ENCODE measurements at regions not wholly inside any gene's neighbourhood (a gene's known extent, or its start where the extent isn't known, plus 50 kb on each side); places are given as distances from the start of the nearest gene placed in this dataset.
"Not testable (repeated sequence)": the region's sequence is repeated elsewhere in the genome, so short reads cannot be mapped to it uniquely, and the experiment has no call there.

DNA sequence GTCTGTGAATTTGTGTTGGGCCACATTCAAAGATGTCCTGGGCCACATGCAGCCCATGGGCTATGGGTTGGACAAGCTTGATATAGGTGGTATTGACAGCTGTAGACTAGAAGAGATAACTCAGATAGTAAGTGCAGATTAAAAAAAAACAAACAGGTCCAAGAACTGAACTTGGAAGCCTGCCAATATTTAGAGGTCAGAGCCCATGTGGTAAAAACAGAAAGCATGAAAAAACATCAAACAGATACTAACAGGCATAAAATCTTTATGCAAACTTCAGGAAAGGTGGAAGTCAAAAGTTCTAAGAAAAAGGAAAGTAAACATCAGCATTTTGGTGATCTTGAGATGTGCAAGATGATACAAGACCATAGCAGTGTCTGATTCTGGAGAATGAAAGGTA lies 155.1 kb upstream of the NR4A3 start:
- no peak for DNase-seq (ENCODE audit: low read depth in 3 of 3, low spot score in 2 of 3)

DNA sequence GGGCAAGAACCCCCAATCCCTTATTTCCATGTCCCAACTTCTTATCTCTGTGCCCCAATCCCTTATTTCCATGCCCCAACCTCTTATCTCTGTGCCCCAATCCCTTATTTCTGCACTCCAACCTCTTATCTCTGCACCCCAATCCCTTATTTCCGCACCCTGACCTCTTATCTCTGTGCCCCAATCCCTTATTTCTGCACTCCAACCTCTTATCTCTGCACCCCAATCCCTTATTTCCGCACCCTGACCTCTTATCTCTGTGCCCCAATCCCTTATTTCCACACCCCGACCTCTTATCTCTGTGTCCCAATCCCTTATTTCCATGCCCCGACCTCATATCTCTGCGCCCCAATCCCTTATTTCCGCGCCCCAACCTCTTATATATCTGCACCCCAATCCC lies 150.8 kb upstream of the NR4A3 start:
- not testable (repeated sequence) for DNase-seq (ENCODE audit: low read depth in 3 of 3, low spot score in 2 of 3)

DNA sequence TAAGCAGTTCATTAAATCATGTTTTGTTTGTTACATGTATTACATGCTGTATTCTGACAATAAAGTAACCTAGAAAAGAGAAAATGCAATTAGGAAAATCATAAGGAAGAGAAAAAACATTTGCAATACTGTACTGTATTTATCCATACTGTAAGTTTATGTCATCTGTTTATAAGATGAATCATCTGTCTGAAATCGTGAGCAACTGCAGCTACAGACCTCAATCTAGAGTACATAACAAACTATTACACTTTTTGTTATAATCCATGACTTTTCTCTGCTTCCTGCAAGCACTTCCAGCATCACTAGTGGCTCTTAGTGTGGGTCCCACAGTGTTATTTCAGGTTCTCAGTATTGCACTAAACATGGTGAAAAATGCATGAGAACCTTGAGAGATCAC lies 144.4 kb upstream of the NR4A3 start:
- DNase-seq (ENCODE audit: low read depth in 3 of 3, low spot score in 2 of 3), result no peak

GRCh38 chr9:99678566-99678965 lies 143.1 kb upstream of the NR4A3 start:
- DNase-seq (ENCODE audit: low read depth in 3 of 3, low spot score in 2 of 3), result no peak

DNA sequence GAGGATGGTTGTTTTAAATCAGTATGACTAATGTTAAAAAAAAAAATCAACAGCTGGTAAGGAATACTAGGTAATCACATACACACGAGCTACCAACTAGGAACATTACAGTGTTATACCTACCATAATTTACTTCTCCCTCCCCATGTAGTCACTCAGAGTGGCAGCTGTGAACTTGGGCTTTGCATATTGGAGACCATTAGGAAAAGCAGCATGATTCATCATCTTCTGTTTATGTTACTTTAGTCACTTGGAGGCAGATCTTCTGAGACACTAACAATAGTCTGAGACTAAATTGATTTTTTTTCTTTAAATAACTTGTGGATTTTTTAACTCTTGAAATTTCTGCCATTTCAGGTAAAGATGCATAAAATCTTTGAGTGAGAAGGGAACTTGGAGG lies 141.5 kb upstream of the NR4A3 start:
- DNase-seq (ENCODE audit: low read depth in 3 of 3, low spot score in 2 of 3), result no peak

DNA sequence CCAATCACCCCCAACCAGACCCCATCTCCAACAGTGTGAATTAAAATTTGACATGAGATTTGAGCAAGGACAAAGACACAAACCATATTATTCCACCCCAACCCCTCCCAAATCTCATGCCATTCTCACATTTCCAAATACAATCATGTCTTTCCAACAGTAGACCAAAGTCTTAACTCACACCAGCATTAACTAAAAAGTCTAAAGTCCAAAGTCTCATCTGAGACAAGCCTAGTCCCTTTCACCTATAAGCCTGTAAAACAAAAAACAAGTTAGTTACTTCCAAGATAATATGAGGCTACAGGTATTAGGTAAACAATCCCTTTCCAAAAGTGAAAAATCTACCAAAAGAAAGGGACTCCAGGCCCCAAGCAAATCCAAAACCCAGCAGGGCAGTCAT lies 140.6 kb upstream of the NR4A3 start:
- no peak for DNase-seq (ENCODE audit: low read depth in 3 of 3, low spot score in 2 of 3)

DNA sequence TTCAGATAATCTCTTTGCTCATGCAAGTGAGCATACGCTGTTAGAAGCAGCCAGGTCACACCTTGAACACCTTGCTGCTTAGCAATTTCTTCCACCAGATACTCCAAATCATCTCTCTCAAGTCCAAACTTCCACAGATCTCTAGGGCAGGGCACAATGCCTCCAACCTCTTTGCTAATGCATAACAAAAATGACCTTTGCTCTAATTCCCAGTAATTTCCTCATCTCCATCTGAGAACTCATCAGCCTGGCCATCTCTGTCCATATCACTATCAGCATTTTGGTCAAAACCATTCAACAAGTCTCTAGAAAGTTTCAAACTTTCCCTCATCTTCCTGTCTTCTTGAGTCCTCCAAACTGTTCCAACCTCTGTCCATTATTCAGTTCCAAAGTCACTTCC lies 139.3 kb upstream of the NR4A3 start:
- no peak for DNase-seq (ENCODE audit: low read depth in 3 of 3, low spot score in 2 of 3)

- no peak for DNase-seq (ENCODE audit: low read depth in 3 of 3, low spot score in 2 of 3)
These were observed 138.8 kb upstream of the NR4A3 start for GRCh38 chr9:99682870-99683269.

GRCh38 chr9:99690573-99690972 lies 131.1 kb upstream of the NR4A3 start:
- DNase-seq (ENCODE audit: low read depth in 3 of 3, low spot score in 2 of 3), result no peak

DNA sequence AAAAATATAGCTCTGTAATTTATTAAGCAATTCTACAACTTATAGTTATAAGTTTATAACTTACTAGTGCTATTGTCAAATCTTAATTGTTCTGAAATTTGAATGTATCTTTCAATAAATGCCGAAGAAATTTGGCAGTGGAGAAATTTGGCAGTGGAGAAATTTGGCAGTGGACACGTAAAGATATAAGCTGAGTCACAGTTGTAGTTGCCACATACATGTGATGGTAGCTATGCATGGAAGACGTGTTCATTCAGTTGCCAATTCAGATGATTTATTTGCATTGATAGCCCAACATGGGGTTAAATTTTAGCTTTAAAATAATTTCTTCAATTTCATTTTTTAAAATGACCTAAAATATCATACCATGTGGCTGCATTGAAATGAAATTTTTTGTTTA lies 127.8 kb upstream of the NR4A3 start:
- DNase-seq (ENCODE audit: low read depth in 3 of 3, low spot score in 2 of 3), result no peak

DNA sequence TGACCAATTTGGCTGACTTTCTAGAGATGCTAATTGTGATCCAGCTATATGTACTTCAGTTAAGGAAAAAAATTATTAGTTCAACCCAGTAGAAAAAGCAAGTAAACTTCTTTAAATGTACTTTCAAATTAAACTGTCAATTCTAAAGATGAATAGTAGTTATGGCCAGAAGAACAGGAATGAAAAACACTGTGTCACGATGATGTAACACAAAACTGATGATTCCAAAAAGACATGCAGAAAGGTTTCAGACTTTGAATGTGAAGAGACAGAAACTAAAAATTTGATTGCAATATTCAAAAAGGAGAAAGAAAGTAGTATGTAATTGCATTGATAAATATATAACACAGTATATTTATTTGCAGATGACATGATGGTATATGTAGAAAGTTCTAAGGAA lies 127.3 kb upstream of the NR4A3 start:
- DNase-seq (ENCODE audit: low read depth in 3 of 3, low spot score in 2 of 3), result no peak

DNA sequence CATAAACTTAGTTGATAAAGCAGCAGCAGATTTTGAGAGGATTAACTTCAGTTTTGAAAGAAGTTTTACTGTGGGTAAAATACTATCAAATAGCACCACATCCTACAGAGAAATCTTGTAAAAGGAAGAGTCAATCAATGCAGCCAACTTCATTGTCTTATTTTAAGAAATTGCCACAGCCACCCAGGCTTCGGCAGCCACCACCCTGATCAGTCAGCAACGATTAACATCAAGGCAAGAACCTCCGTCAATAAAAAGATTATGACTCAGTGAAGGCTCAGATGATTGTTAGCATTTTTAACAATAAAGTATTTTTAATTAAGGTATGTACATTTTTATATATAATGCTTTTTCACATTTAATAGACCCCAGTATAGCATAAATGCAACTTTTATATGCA lies 122.3 kb upstream of the NR4A3 start:
- DNase-seq (ENCODE audit: low read depth in 3 of 3, low spot score in 2 of 3), result no peak

GRCh38 chr9:99712214-99712613 lies 109.5 kb upstream of the NR4A3 start:
- no peak for DNase-seq (ENCODE audit: low read depth in 3 of 3, low spot score in 2 of 3)

- no peak for DNase-seq (ENCODE audit: low read depth in 3 of 3, low spot score in 2 of 3)
These were observed 107.8 kb upstream of the NR4A3 start for GRCh38 chr9:99713838-99714306.

- no peak for DNase-seq (ENCODE audit: low read depth in 3 of 3, low spot score in 2 of 3)
These were observed 103.1 kb upstream of the NR4A3 start for GRCh38 chr9:99718631-99719030.

- DNase-seq (ENCODE audit: low read depth in 3 of 3, low spot score in 2 of 3), result no peak
These were observed 101.1 kb upstream of the NR4A3 start for GRCh38 chr9:99720455-99721050.

- no peak for DNase-seq (ENCODE audit: low read depth in 3 of 3, low spot score in 2 of 3)
These were observed 99.8 kb upstream of the NR4A3 start for GRCh38 chr9:99721898-99722297.

GRCh38 chr9:99722877-99723276 lies 98.8 kb upstream of the NR4A3 start:
- DNase-seq (ENCODE audit: low read depth in 3 of 3, low spot score in 2 of 3), result no peak

GRCh38 chr9:99724640-99725039 lies 97.0 kb upstream of the NR4A3 start:
- no peak for DNase-seq (ENCODE audit: low read depth in 3 of 3, low spot score in 2 of 3)

DNA sequence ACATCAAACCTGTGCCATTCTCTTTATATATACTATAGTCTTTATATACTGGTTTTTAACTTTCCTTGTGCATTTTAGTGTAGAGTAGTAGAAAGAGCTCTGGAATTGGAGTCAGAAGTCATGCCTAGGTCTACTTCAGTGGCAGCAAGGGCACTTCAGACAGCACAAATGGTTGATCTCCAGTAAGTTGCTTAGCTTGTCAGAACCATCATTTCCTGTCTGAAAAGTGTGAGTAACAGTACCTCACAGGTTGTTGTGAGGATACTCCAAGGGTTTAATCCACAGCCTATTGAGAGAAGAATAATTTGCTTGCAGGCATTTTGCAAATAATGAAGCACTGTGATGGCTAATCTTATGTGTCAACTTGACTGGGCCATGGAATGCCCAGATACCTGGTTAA lies 95.8 kb upstream of the NR4A3 start:
- DNase-seq (ENCODE audit: low read depth in 3 of 3, low spot score in 2 of 3), result no peak

DNA sequence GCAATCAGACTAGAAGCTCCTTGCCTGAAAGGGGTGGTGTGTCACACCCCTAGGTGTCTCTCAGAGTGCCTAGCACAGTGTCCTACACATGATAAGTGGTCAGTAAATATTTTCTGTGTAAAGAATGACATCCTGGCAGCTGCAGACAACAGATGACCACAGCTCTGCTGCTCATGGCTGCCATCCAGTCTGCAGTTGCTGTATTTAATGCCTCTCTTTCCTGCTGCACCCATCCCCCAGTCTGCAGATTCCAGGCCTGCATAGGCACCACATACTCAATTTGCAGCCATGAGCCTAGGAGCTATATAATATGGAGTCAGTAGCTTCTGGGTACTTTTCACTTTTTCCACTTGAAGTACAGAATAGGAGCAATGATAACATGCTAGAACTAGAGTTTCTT lies 94.9 kb upstream of the NR4A3 start:
- no peak for DNase-seq (ENCODE audit: low read depth in 3 of 3, low spot score in 2 of 3)

GRCh38 chr9:99730062-99730461 lies 91.6 kb upstream of the NR4A3 start:
- DNase-seq (ENCODE audit: low read depth in 3 of 3, low spot score in 2 of 3), result no peak

- DNase-seq (ENCODE audit: low read depth in 3 of 3, low spot score in 2 of 3), result no peak
These were observed 89.7 kb upstream of the NR4A3 start for GRCh38 chr9:99731950-99732349.

Data from right renal cortex interstitium (tissue), 3 donors.